ENCODE measurements at regions not wholly inside any gene's neighbourhood (a gene's known extent, or its start where the extent isn't known, plus 50 kb on each side); places are given as distances from the start of the nearest gene placed in this dataset.

- TF ChIP-seq, protein P1, sequence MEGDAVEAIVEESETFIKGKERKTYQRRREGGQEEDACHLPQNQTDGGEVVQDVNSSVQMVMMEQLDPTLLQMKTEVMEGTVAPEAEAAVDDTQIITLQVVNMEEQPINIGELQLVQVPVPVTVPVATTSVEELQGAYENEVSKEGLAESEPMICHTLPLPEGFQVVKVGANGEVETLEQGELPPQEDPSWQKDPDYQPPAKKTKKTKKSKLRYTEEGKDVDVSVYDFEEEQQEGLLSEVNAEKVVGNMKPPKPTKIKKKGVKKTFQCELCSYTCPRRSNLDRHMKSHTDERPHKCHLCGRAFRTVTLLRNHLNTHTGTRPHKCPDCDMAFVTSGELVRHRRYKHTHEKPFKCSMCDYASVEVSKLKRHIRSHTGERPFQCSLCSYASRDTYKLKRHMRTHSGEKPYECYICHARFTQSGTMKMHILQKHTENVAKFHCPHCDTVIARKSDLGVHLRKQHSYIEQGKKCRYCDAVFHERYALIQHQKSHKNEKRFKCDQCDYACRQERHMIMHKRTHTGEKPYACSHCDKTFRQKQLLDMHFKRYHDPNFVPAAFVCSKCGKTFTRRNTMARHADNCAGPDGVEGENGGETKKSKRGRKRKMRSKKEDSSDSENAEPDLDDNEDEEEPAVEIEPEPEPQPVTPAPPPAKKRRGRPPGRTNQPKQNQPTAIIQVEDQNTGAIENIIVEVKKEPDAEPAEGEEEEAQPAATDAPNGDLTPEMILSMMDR (IDR thresholded peaks at IDR 0.05; ENCODE audit: insufficient read depth, low read depth, low read length) = no peak
- TF ChIP-seq EZH2 (IDR thresholded peaks at IDR 0.05; ENCODE audit: insufficient read depth, low read length) = no peak
These were observed 336.8 kb downstream of the WDR11 start for GRCh38 chr10:121188005-121188404.

Measured in astrocyte (in vitro differentiated cells and primary cell).